Stimulated activated naive B cell treated with anti-CD40 and anti-IgM and Interleukin-4, amounts not matched to agents 10 μg/mL and 1 μg/mL and 100 μg/mL, for 72 hours (primary cell): ENCODE measurements at regions not wholly inside any gene's neighbourhood (a gene's known extent, or its start where the extent isn't known, plus 50 kb on each side); places are given as distances from the start of the nearest gene placed in this dataset.

Experiments used
- ATAC-seq, 2 donors: fragments of 150-1000 bp; cut with Tn5 transposase; replicated peaks; 2 replicates each; pipeline ENCODE4 v1.10.0; 2021; ENCODE audit warnings: moderate library complexity in 1 of 2
- DNase-seq: peaks from one replicate; pipeline ENCODE4 v3.0.0; 2021
- H3K27ac Mint-ChIP-seq: one replicate; pipeline ENCODE4 v1.8.0; 2022; ENCODE audit warnings: mild to moderate bottlenecking, mixed read lengths
- H3K27me3 Mint-ChIP-seq, 2 donors: one replicate each; pipeline ENCODE4 v1.8.0; 2022; ENCODE audit warnings: mixed read lengths in 2 of 2
- H3K36me3 Mint-ChIP-seq, 2 donors: one replicate each; pipeline ENCODE4 v1.8.0; 2022; ENCODE audit warnings: mixed read lengths in 2 of 2, mild to moderate bottlenecking in 1 of 2
- H3K4me1 Mint-ChIP-seq, 2 donors: one replicate each; pipeline ENCODE4 v1.8.0; 2022; ENCODE audit warnings: mixed read lengths in 2 of 2, mild to moderate bottlenecking in 1 of 2
- H3K4me3 Mint-ChIP-seq, 2 donors: one replicate each; pipeline ENCODE4 v1.8.0; 2022; ENCODE audit warnings: mild to moderate bottlenecking in 2 of 2, mixed read lengths in 2 of 2, moderate library complexity in 1 of 2
- H3K9me3 Mint-ChIP-seq, 2 donors: one replicate each; pipeline ENCODE4 v1.8.0; 2022; ENCODE audit warnings: mixed read lengths in 2 of 2, mild to moderate bottlenecking in 1 of 2

GRCh38 chr4:177841258-177841657, 399.0 kb upstream of the AGA start:
- Mint-ChIP-seq H3K9me3 (peaks cover 0 to 4% of the 10 kb centered on the region in 2 donors), H3K36me3 (no peaks in the 10 kb centered on the region), H3K27me3 (no peaks in the 10 kb centered on the region), H3K4me1 (no peaks in the 10 kb centered on the region), H3K4me3 (no peak overlapping the region), H3K27ac (no peak overlapping the region)
- ATAC-seq (no peak), DNase-seq (no peak)

- no peak for ATAC-seq
- no peak overlapping the region for H3K4me3 Mint-ChIP-seq
- no peaks in the 10 kb centered on the region for H3K4me1 Mint-ChIP-seq
- no peaks in the 10 kb centered on the region for H3K36me3 Mint-ChIP-seq
- no peak for DNase-seq
- H3K9me3 Mint-ChIP-seq: peaks cover 3 to 9% of the 10 kb centered on the region in 2 donors
- no peaks in the 10 kb centered on the region for H3K27me3 Mint-ChIP-seq
- H3K27ac Mint-ChIP-seq: no peak overlapping the region
These were observed 411.0 kb upstream of the AGA start for GRCh38 chr4:177853229-177853628.

GRCh38 chr4:177855507-177856197, 413.4 kb upstream of the AGA start:
- H3K27ac Mint-ChIP-seq: no peak overlapping the region
- H3K4me1 Mint-ChIP-seq: no peaks in the 10 kb centered on the region
- no peak for ATAC-seq
- H3K4me3 Mint-ChIP-seq: no peak overlapping the region
- H3K27me3 Mint-ChIP-seq: no peaks in the 10 kb centered on the region
- H3K36me3 Mint-ChIP-seq: no peaks in the 10 kb centered on the region
- H3K9me3 Mint-ChIP-seq: peaks cover 3 to 9% of the 10 kb centered on the region in 2 donors
- no peak for DNase-seq

GRCh38 chr4:177860171-177860570, 417.9 kb upstream of the AGA start:
- Mint-ChIP-seq H3K4me1 (no peaks in the 10 kb centered on the region), H3K36me3 (no peaks in the 10 kb centered on the region), H3K9me3 (peaks cover 0 to 2% of the 10 kb centered on the region in 2 donors), H3K27me3 (no peaks in the 10 kb centered on the region), H3K27ac (no peak overlapping the region), H3K4me3 (no peak overlapping the region)
- no peak for ATAC-seq
- no peak for DNase-seq

- Mint-ChIP-seq H3K27ac (no peak overlapping the region), H3K27me3 (no peaks in the 10 kb centered on the region), H3K4me3 (no peak overlapping the region), H3K9me3 (peaks cover 0 to 5% of the 10 kb centered on the region in 2 donors), H3K36me3 (no peaks in the 10 kb centered on the region), H3K4me1 (no peaks in the 10 kb centered on the region)
- DNase-seq (no peak), ATAC-seq (no peak)
These were observed 419.4 kb upstream of the AGA start for GRCh38 chr4:177861551-177862094.

- Mint-ChIP-seq H3K27ac (no peak overlapping the region), H3K36me3 (no peaks in the 10 kb centered on the region), H3K4me1 (no peaks in the 10 kb centered on the region), H3K9me3 (peaks cover 0 to 5% of the 10 kb centered on the region in 2 donors), H3K4me3 (no peak overlapping the region), H3K27me3 (no peaks in the 10 kb centered on the region)
- DNase-seq: no peak
- ATAC-seq: no peak
These were observed 420.4 kb upstream of the AGA start for GRCh38 chr4:177862541-177863176.

- Mint-ChIP-seq H3K4me1 (no peaks in the 10 kb centered on the region), H3K27me3 (no peaks in the 10 kb centered on the region), H3K9me3 (peaks cover 0 to 5% of the 10 kb centered on the region in 2 donors), H3K4me3 (no peak overlapping the region), H3K27ac (no peak overlapping the region), H3K36me3 (no peaks in the 10 kb centered on the region)
- DNase-seq: no peak
- ATAC-seq: no peak
These were observed 437.6 kb upstream of the AGA start for GRCh38 chr4:177879851-177880250.

GRCh38 chr4:177895136-177895535, 452.9 kb upstream of the AGA start:
- H3K4me3 Mint-ChIP-seq: no peak overlapping the region

GRCh38 chr4:177901786-177902185, 459.5 kb upstream of the AGA start:
- DNase-seq (no peak), ATAC-seq (no peak)
- no peaks in the 10 kb centered on the region for H3K4me1 Mint-ChIP-seq
- no peak overlapping the region for H3K27ac Mint-ChIP-seq
- H3K36me3 Mint-ChIP-seq: no peaks in the 10 kb centered on the region
- no peak overlapping the region for H3K4me3 Mint-ChIP-seq
- peaks cover 0 to 4% of the 10 kb centered on the region in 2 donors for H3K9me3 Mint-ChIP-seq
- no peaks in the 10 kb centered on the region for H3K27me3 Mint-ChIP-seq

More at GRCh38 chr4:177895136-177895535, 452.9 kb upstream of the AGA start:
- Mint-ChIP-seq H3K27ac (no peak overlapping the region), H3K9me3 (peaks cover 0 to 1% of the 10 kb centered on the region in 2 donors), H3K4me1 (no peaks in the 10 kb centered on the region), H3K27me3 (no peaks in the 10 kb centered on the region), H3K36me3 (no peaks in the 10 kb centered on the region)
- DNase-seq (no peak), ATAC-seq (no peak)

GRCh38 chr4:177902386-177902785, 460.1 kb upstream of the AGA start:
- no peaks in the 10 kb centered on the region for H3K36me3 Mint-ChIP-seq
- ATAC-seq (no peak), DNase-seq (no peak)
- H3K4me1 Mint-ChIP-seq: no peaks in the 10 kb centered on the region
- H3K27ac Mint-ChIP-seq: no peak overlapping the region
- H3K27me3 Mint-ChIP-seq: no peaks in the 10 kb centered on the region
- H3K4me3 Mint-ChIP-seq: no peak overlapping the region
- peaks cover 0 to 4% of the 10 kb centered on the region in 2 donors for H3K9me3 Mint-ChIP-seq

GRCh38 chr4:177907736-177908424, 465.6 kb upstream of the AGA start:
- DNase-seq: no peak
- ATAC-seq: no peak
- Mint-ChIP-seq H3K27ac (no peak overlapping the region), H3K4me1 (no peaks in the 10 kb centered on the region), H3K36me3 (no peaks in the 10 kb centered on the region), H3K4me3 (no peak overlapping the region), H3K9me3 (peaks cover 0 to 4% of the 10 kb centered on the region in 2 donors), H3K27me3 (no peaks in the 10 kb centered on the region)

- H3K4me1 Mint-ChIP-seq: no peaks in the 10 kb centered on the region
- H3K9me3 Mint-ChIP-seq: peaks cover 8 to 11% of the 10 kb centered on the region in 2 donors
- H3K4me3 Mint-ChIP-seq: no peak overlapping the region
- no peaks in the 10 kb centered on the region for H3K36me3 Mint-ChIP-seq
- ATAC-seq (no peak), DNase-seq (no peak)
- H3K27me3 Mint-ChIP-seq: no peaks in the 10 kb centered on the region
- H3K27ac Mint-ChIP-seq: no peak overlapping the region
These were observed 479.5 kb upstream of the AGA start for GRCh38 chr4:177921715-177922114.

GRCh38 chr4:177923888-177924287, 481.7 kb upstream of the AGA start:
- Mint-ChIP-seq H3K27me3 (no peaks in the 10 kb centered on the region), H3K4me1 (no peaks in the 10 kb centered on the region), H3K4me3 (no peak overlapping the region), H3K27ac (no peak overlapping the region), H3K36me3 (no peaks in the 10 kb centered on the region), H3K9me3 (peaks cover 4% of the 10 kb centered on the region in 2 donors)
- no peak for ATAC-seq
- no peak for DNase-seq

- no peaks in the 10 kb centered on the region for H3K36me3 Mint-ChIP-seq
- H3K9me3 Mint-ChIP-seq: peaks cover 0 to 3% of the 10 kb centered on the region in 2 donors
- H3K27ac Mint-ChIP-seq: no peak overlapping the region
- no peaks in the 10 kb centered on the region for H3K4me1 Mint-ChIP-seq
- no peak for ATAC-seq
- H3K27me3 Mint-ChIP-seq: no peaks in the 10 kb centered on the region
- no peak for DNase-seq
- no peak overlapping the region for H3K4me3 Mint-ChIP-seq
These were observed 494.8 kb upstream of the AGA start for GRCh38 chr4:177937041-177937440.
